SK-N-SH (cell line): ENCODE measurements at regions not wholly inside any gene's neighbourhood (a gene's known extent, or its start where the extent isn't known, plus 50 kb on each side); places are given as distances from the start of the nearest gene placed in this dataset.

Experiments used
- CTCF ChIA-PET: fragments of 300-600, 350-600 bp; formaldehyde crosslinking; extraction: SDS; loops from one replicate; lab custom pipeline; 2021; lab: Yijun Ruan, JAX
- POLR2A ChIA-PET: fragments of 350-600 bp; sonication (Branson Sonifier 250); formaldehyde crosslinking; extraction: SDS; loops from one replicate; lab custom pipeline; 2020; ENCODE audit warnings: antibody characterized with exemption, inconsistent platforms; lab: Yijun Ruan, JAX
- DNase-seq: peaks from one replicate; pipeline ENCODE4 v3.0.0; 2012
- H2AFZ ChIP-seq: fragments of 200-600 bp; sonication (generic); 2 replicates; pipeline ENCODE4 v1.8.1; 2016; ENCODE audit warnings: antibody characterized with exemption, mild to moderate bottlenecking, low read depth
- H3F3A ChIP-seq: fragments of 200-600 bp; sonication (generic); replicated peaks from 2 replicates; pipeline ENCODE3; 2016; ENCODE audit warnings: antibody characterized with exemption, mild to moderate bottlenecking; ENCODE audit not compliant: insufficient read depth
- H3K27ac ChIP-seq, 2 experiments: fragments of 200-500 bp in 1 of 2; fragments of 200-600 bp in 1 of 2; sonication (Bioruptor generic) in 1 of 2; sonication (generic), shearing (Covaris generic) in 1 of 2; 2 replicates each; pipeline versions ENCODE4 v1.5.1 to v1.6.1; 2014 to 2016; ENCODE audit warnings: low read depth in 2 of 2, inconsistent platforms in 1 of 2, low read length in 1 of 2, mild to moderate bottlenecking in 1 of 2, mixed read lengths in 1 of 2
- H3K27me3 ChIP-seq: fragments of 200-600 bp; sonication (generic), shearing (Covaris generic); 2 replicates; pipeline ENCODE4 v1.6.1; 2016; ENCODE audit warnings: mixed run types; ENCODE audit not compliant: insufficient read depth
- H3K36me3 ChIP-seq, 2 experiments: fragments of 200-500 bp in 1 of 2; fragments of 200-600 bp in 1 of 2; sonication (Bioruptor generic) in 1 of 2; sonication (generic) in 1 of 2; replicated peaks in 1 of 2; 2 replicates each; pipeline versions ENCODE3 to v1.5.1; 2014 to 2016; ENCODE audit warnings: low read length in 1 of 2, mild to moderate bottlenecking in 1 of 2; ENCODE audit not compliant: insufficient read depth in 2 of 2, control insufficient read depth in 1 of 2
- H3K4me1 ChIP-seq, 2 experiments: fragments of 200-500 bp in 1 of 2; fragments of 200-600 bp in 1 of 2; sonication (Bioruptor generic) in 1 of 2; sonication (generic), shearing (Covaris generic) in 1 of 2; 2 replicates each; pipeline versions ENCODE4 v1.5.1 to v1.6.1; 2014 to 2016; ENCODE audit warnings: low read depth in 1 of 2, low read length in 1 of 2, mixed run types in 1 of 2; ENCODE audit not compliant: insufficient read depth in 2 of 2, control insufficient read depth in 1 of 2
- H3K4me2 ChIP-seq: fragments of 200-600 bp; sonication (generic), shearing (Covaris generic); 2 replicates; pipeline ENCODE4 v1.6.1; 2017; ENCODE audit warnings: mixed run types
- H3K4me3 ChIP-seq, 2 experiments: fragments of 200-500 bp in 1 of 2; fragments of 200-600 bp in 1 of 2; sonication (Bioruptor generic) in 1 of 2; sonication (generic), shearing (Covaris generic) in 1 of 2; 2 replicates each; pipeline versions ENCODE4 v1.5.1 to v1.8.1; 2014 to 2016; ENCODE audit warnings: low read depth in 2 of 2, inconsistent platforms in 1 of 2, low read length in 1 of 2, mild to moderate bottlenecking in 1 of 2, mixed read lengths in 1 of 2, moderate library complexity in 1 of 2
- H3K79me2 ChIP-seq: fragments of 200-600 bp; sonication (generic); 2 replicates; pipeline ENCODE4 v1.8.1; 2017; ENCODE audit warnings: mild to moderate bottlenecking; ENCODE audit not compliant: insufficient read depth
- H3K9ac ChIP-seq: fragments of 200-600 bp; sonication (generic); 2 replicates; pipeline ENCODE4 v1.6.1; 2017; ENCODE audit warnings: mixed run types
- H3K9me2 ChIP-seq: fragments of 200-600 bp; sonication (generic); 2 replicates; pipeline ENCODE4 v1.6.1; 2017; ENCODE audit warnings: mixed run types
- H3K9me3 ChIP-seq: fragments of 200-600 bp; sonication (generic); 2 replicates; pipeline ENCODE4 v1.6.1; 2017; ENCODE audit warnings: mixed run types, mild to moderate bottlenecking, moderate library complexity
- H4K20me1 ChIP-seq: fragments of 200-600 bp; sonication (generic); 2 replicates; pipeline ENCODE4 v1.6.1; 2017; ENCODE audit warnings: mild to moderate bottlenecking, mixed run types; ENCODE audit not compliant: insufficient read depth
- CHD2 ChIP-seq: fragments of 150-350 bp; IDR thresholded peaks from 2 replicates; pipeline ENCODE4 v1.6.1; 2018; ENCODE audit warnings: low read length; ENCODE audit not compliant: partially characterized antibody
- ELF1 ChIP-seq: IDR thresholded peaks from 2 replicates; pipeline ENCODE4 v1.4.0; 2012
- EP300 ChIP-seq, 2 experiments: IDR thresholded peaks; 2 replicates each; pipeline versions ENCODE4 v1.4.0 to v1.6.1; 2012; ENCODE audit warnings: borderline replicate concordance in 1 of 2, low read depth in 1 of 2, low read length in 1 of 2
- FOXM1 ChIP-seq: IDR thresholded peaks from 2 replicates; pipeline ENCODE4 v1.4.0; 2012; ENCODE audit warnings: low read depth, mild to moderate bottlenecking
- GATA2 ChIP-seq: sonication (generic); formaldehyde crosslinking; IDR thresholded peaks from 2 replicates; pipeline ENCODE4 v1.5.0; 2020; ENCODE audit warnings: mild to moderate bottlenecking, missing genetic modification reagents
- MEF2A ChIP-seq: IDR thresholded peaks from 2 replicates; pipeline ENCODE4 v1.4.0; 2012; ENCODE audit warnings: low read depth, borderline replicate concordance
- MXI1 ChIP-seq: IDR thresholded peaks from 2 replicates; pipeline ENCODE4 v1.6.1; 2012; ENCODE audit warnings: mild to moderate bottlenecking, low read depth, low read length, improper control_type of control experiment
- POLR2AphosphoS5 ChIP-seq: IDR thresholded peaks from 2 replicates; pipeline ENCODE4 v1.6.1; 2012; ENCODE audit warnings: low read depth, low read length
- RAD21 ChIP-seq: IDR thresholded peaks from 2 replicates; pipeline ENCODE4 v1.6.1; 2012; ENCODE audit warnings: mild to moderate bottlenecking, low read length
- RXRA ChIP-seq: IDR thresholded peaks from 2 replicates; pipeline ENCODE4 v1.4.0; 2012; ENCODE audit warnings: low read depth, mild to moderate bottlenecking, borderline replicate concordance
- SMC3 ChIP-seq: IDR thresholded peaks from 2 replicates; pipeline ENCODE4 v1.6.1; 2012; ENCODE audit warnings: low read depth, low read length, improper control_type of control experiment
- TAF1 ChIP-seq: IDR thresholded peaks from 2 replicates; pipeline ENCODE4 v1.6.1; 2012; ENCODE audit warnings: low read depth, mild to moderate bottlenecking, low read length, moderate library complexity, borderline replicate concordance
- TEAD4 ChIP-seq: IDR thresholded peaks from 2 replicates; pipeline ENCODE4 v1.4.0; 2012; ENCODE audit warnings: mild to moderate bottlenecking, borderline replicate concordance; ENCODE audit not compliant: insufficient read depth
- YY1 ChIP-seq: IDR thresholded peaks from 2 replicates; pipeline ENCODE4 v1.4.0; 2012; ENCODE audit warnings: low read depth, mild to moderate bottlenecking
- WGBS: methylation state at CpG from one replicate; pipeline ENCODE4 v1.1.6; 2017; ENCODE audit warnings: low lambda C conversion rate; 5-methylcytosine and 5-hydroxymethylcytosine counted together
- TF ChIP-seq, protein P1 (sequence below): fragments of 200-600 bp; sonication (generic); IDR thresholded peaks from 2 replicates; pipeline ENCODE4 v1.6.1; 2017; ENCODE audit warnings: antibody characterized with exemption, mild to moderate bottlenecking, moderate library complexity
- TF ChIP-seq, protein P2 (sequence below): IDR thresholded peaks from 2 replicates; pipeline ENCODE4 v1.4.0; 2012; ENCODE audit warnings: low read depth, borderline replicate concordance

DNA sequence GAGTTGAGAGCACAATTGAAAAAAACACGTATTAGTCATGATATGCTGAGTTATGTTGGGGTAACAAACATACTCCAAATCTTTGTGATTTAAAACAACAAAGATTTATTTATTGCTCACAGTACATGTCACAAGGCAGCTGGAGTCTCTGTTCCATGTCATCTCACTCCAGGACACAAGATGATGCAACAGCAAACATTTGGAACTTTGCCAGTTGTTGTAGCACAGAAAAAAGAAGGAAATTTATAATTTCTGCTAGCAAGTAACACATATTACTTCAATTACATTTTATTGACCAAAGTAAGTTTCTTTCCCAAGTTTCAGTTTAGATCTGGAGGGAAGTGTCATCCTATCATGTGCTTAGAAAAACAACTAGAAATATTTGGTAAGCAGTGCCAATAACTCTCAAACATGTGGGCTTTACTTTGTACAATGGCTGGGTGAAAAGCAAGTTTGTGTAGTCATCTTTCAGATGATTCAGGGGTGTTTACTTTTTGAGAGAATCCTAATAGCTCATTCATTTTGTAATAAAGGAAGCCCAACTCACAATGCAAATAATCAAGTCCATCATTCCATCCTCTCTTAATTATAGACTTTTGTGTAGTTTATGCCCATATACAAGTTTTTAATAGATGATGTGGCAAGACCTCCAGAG lies 452.3 kb downstream of the ZIC3 start:
- Histone ChIP-seq H3K9ac (no peak overlapping the region), H3K27me3 (no peaks in the 10 kb centered on the region; the same call in 1 of the 2 replicates), H3K4me1 (no peaks in the 10 kb centered on the region), H3K79me2 (no peaks in the 10 kb centered on the region), H3K9me2 (no peaks in the 10 kb centered on the region), H3K9me3 (no peaks in the 10 kb centered on the region), H4K20me1 (no peaks in the 10 kb centered on the region), H3K4me3 (no peak overlapping the region), H3K4me2 (no peak overlapping the region), H2AFZ (no peak overlapping the region), H3K36me3 (no peaks in the 10 kb centered on the region), H3K27ac (no peak overlapping the region), H3F3A (no peaks in the 10 kb centered on the region)
- ChIA-PET CTCF (no interaction called here), POLR2A (no interaction called here)
- 6% methylated on average over 1 of the region's 1 CpG for WGBS
- no peak for DNase-seq
- TF ChIP-seq SMC3 (no peak), YY1 (no peak), EP300 (IDR thresholded peaks at IDR 0.05; ENCODE audit: borderline replicate concordance in 1 of 2, low read depth in 1 of 2, low read length in 1 of 2) (no peak), CHD2 (no peak), POLR2AphosphoS5 (no peak), ELF1 (no peak), RAD21 (no peak), MEF2A (no peak), TEAD4 (no peak), MXI1 (no peak), TAF1 (no peak), RXRA (no peak), GATA2 (CRISPR knock-in tag) (no peak), FOXM1 (no peak)
- TF ChIP-seq, protein P1, sequence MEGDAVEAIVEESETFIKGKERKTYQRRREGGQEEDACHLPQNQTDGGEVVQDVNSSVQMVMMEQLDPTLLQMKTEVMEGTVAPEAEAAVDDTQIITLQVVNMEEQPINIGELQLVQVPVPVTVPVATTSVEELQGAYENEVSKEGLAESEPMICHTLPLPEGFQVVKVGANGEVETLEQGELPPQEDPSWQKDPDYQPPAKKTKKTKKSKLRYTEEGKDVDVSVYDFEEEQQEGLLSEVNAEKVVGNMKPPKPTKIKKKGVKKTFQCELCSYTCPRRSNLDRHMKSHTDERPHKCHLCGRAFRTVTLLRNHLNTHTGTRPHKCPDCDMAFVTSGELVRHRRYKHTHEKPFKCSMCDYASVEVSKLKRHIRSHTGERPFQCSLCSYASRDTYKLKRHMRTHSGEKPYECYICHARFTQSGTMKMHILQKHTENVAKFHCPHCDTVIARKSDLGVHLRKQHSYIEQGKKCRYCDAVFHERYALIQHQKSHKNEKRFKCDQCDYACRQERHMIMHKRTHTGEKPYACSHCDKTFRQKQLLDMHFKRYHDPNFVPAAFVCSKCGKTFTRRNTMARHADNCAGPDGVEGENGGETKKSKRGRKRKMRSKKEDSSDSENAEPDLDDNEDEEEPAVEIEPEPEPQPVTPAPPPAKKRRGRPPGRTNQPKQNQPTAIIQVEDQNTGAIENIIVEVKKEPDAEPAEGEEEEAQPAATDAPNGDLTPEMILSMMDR = no peak
- TF ChIP-seq, protein P2, sequence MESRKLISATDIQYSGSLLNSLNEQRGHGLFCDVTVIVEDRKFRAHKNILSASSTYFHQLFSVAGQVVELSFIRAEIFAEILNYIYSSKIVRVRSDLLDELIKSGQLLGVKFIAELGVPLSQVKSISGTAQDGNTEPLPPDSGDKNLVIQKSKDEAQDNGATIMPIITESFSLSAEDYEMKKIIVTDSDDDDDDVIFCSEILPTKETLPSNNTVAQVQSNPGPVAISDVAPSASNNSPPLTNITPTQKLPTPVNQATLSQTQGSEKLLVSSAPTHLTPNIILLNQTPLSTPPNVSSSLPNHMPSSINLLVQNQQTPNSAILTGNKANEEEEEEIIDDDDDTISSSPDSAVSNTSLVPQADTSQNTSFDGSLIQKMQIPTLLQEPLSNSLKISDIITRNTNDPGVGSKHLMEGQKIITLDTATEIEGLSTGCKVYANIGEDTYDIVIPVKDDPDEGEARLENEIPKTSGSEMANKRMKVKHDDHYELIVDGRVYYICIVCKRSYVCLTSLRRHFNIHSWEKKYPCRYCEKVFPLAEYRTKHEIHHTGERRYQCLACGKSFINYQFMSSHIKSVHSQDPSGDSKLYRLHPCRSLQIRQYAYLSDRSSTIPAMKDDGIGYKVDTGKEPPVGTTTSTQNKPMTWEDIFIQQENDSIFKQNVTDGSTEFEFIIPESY = no peak
